WTC11 (cell line): ENCODE measurements at regions not wholly inside any gene's neighbourhood (a gene's known extent, or its start where the extent isn't known, plus 50 kb on each side); places are given as distances from the start of the nearest gene placed in this dataset.

Experiments used
- ATAC-seq: fragments of 200-7000 bp; cut with Tn5 transposase; 2 replicates; pipeline ENCODE4 v1.10.0; 2021; ENCODE audit warnings: mild to moderate bottlenecking, moderate library complexity
- CTCF ChIA-PET: fragments of 300-600 bp; sonication (Branson Sonifier 250); formaldehyde crosslinking; loops from one replicate; lab custom pipeline; 2021; ENCODE audit warnings: antibody characterized with exemption; lab: Charles Lee
- POLR2A ChIA-PET: fragments of 350-600 bp; sonication (Branson Sonifier 250); formaldehyde crosslinking; loops from one replicate; lab custom pipeline; 2021; ENCODE audit warnings: antibody characterized with exemption; lab: Charles Lee
- DNase-seq: peaks from one replicate; pipeline ENCODE4 v3.0.0; 2021; ENCODE audit warnings: low spot score
- H3K27ac Mint-ChIP-seq: 2 replicates; pipeline ENCODE4 v1.8.0; 2021; ENCODE audit warnings: mixed read lengths
- H3K27me3 Mint-ChIP-seq: 2 replicates; pipeline ENCODE4 v1.8.0; 2021; ENCODE audit warnings: low read depth, mild to moderate bottlenecking, moderate library complexity, mixed read lengths
- H3K36me3 Mint-ChIP-seq: 2 replicates; pipeline ENCODE4 v1.8.0; 2021; ENCODE audit warnings: mixed read lengths
- H3K4me1 Mint-ChIP-seq: 2 replicates; pipeline ENCODE4 v1.8.0; 2022; ENCODE audit warnings: mixed read lengths
- H3K4me3 Mint-ChIP-seq: 2 replicates; pipeline ENCODE4 v1.8.0; 2021; ENCODE audit warnings: mild to moderate bottlenecking, moderate library complexity, mixed read lengths
- H3K9me3 Mint-ChIP-seq: 2 replicates; pipeline ENCODE4 v1.8.0; 2021; ENCODE audit warnings: mixed read lengths
- ARID4B ChIP-seq: sonication (generic); formaldehyde crosslinking; IDR thresholded peaks from 2 replicates; pipeline ENCODE4 v1.8.0; 2023; ENCODE audit warnings: missing genetic modification reagents, mild to moderate bottlenecking, borderline replicate concordance
- CREB1 ChIP-seq: sonication (generic); formaldehyde crosslinking; IDR thresholded peaks from 2 replicates; pipeline ENCODE4 v1.8.0; 2023; ENCODE audit warnings: mild to moderate bottlenecking, missing genetic modification reagents
- ELF4 ChIP-seq: sonication (generic); formaldehyde crosslinking; IDR thresholded peaks from 2 replicates; pipeline ENCODE4 v1.8.1; 2022; ENCODE audit warnings: low read depth, mild to moderate bottlenecking, moderate library complexity, missing genetic modification reagents
- ESRRA ChIP-seq: sonication (generic); formaldehyde crosslinking; IDR thresholded peaks from 2 replicates; pipeline ENCODE4 v1.8.1; 2022; ENCODE audit warnings: mild to moderate bottlenecking, missing genetic modification reagents, borderline replicate concordance
- ETV6 ChIP-seq: sonication (generic); formaldehyde crosslinking; IDR thresholded peaks from 2 replicates; pipeline ENCODE4 v1.8.1; 2022; ENCODE audit warnings: mild to moderate bottlenecking, missing genetic modification reagents
- FOXJ3 ChIP-seq: sonication (generic); formaldehyde crosslinking; IDR thresholded peaks from 2 replicates; pipeline ENCODE4 v1.9.0; 2021; ENCODE audit warnings: missing genetic modification reagents, mild to moderate bottlenecking, borderline replicate concordance
- GTF2I ChIP-seq: fragments of 250-450 bp; sonication (Bioruptor Pico); conservative IDR thresholded peaks from 2 replicates; pipeline ENCODE4 v1.4.0; 2021; ENCODE audit warnings: mild to moderate bottlenecking
- HMGA2 ChIP-seq: fragments of 250-450 bp; sonication (Bioruptor Pico); IDR thresholded peaks from 2 replicates; pipeline ENCODE4 v1.4.0; 2021; ENCODE audit warnings: mild to moderate bottlenecking, moderate library complexity
- MAX ChIP-seq: sonication (generic); formaldehyde crosslinking; IDR thresholded peaks from 2 replicates; pipeline ENCODE4 v1.8.0; 2022; ENCODE audit warnings: mild to moderate bottlenecking, missing genetic modification reagents
- MXD4 ChIP-seq: fragments of 250-450 bp; sonication (Bioruptor Pico); IDR thresholded peaks from 2 replicates; pipeline ENCODE4 v1.8.0; 2021; ENCODE audit warnings: mild to moderate bottlenecking, moderate library complexity, borderline replicate concordance
- NFYB ChIP-seq: sonication (generic); formaldehyde crosslinking; conservative IDR thresholded peaks from 2 replicates; pipeline ENCODE4 v1.8.0; 2022; ENCODE audit warnings: low read depth, missing genetic modification reagents
- NR3C1 ChIP-seq: sonication (generic); formaldehyde crosslinking; conservative IDR thresholded peaks from 2 replicates; pipeline ENCODE4 v1.8.1; 2023; ENCODE audit warnings: low read depth, mild to moderate bottlenecking, missing genetic modification reagents
- SMAD4 ChIP-seq: sonication (generic); formaldehyde crosslinking; IDR thresholded peaks from 2 replicates; pipeline ENCODE4 v1.8.0; 2022; ENCODE audit warnings: mild to moderate bottlenecking, missing genetic modification reagents
- ZNF121 ChIP-seq: sonication (generic); formaldehyde crosslinking; IDR thresholded peaks from 2 replicates; pipeline ENCODE4 v1.8.0; 2023; ENCODE audit warnings: missing genetic modification reagents
- ZNF138 ChIP-seq: sonication (generic); formaldehyde crosslinking; conservative IDR thresholded peaks from 2 replicates; pipeline ENCODE4 v1.8.1; 2022; ENCODE audit warnings: mild to moderate bottlenecking, moderate library complexity, missing genetic modification reagents
- ZNF219 ChIP-seq: sonication (generic); formaldehyde crosslinking; IDR thresholded peaks from 2 replicates; pipeline ENCODE4 v1.8.0; 2023; ENCODE audit warnings: missing genetic modification reagents, mild to moderate bottlenecking, borderline replicate concordance
- ZNF317 ChIP-seq: sonication (generic); formaldehyde crosslinking; IDR thresholded peaks from 2 replicates; pipeline ENCODE4 v1.8.1; 2023; ENCODE audit warnings: low read depth, mild to moderate bottlenecking, moderate library complexity, missing genetic modification reagents, borderline replicate concordance
- ZNF416 ChIP-seq: fragments of 250-450 bp; sonication (Bioruptor Pico); IDR thresholded peaks from 2 replicates; pipeline ENCODE4 v1.9.0; 2021; ENCODE audit warnings: mild to moderate bottlenecking, inconsistent platforms
- ZNF512 ChIP-seq: sonication (generic); formaldehyde crosslinking; IDR thresholded peaks from 2 replicates; pipeline ENCODE4 v1.8.1; 2022; ENCODE audit warnings: missing genetic modification reagents, borderline replicate concordance
- ZNF671 ChIP-seq: fragments of 250-450 bp; sonication (Bioruptor Pico); IDR thresholded peaks from 2 replicates; pipeline ENCODE4 v1.8.0; 2021; ENCODE audit warnings: mild to moderate bottlenecking
- TF ChIP-seq, protein P1 (sequence below): sonication (generic); formaldehyde crosslinking; conservative IDR thresholded peaks from 2 replicates; pipeline ENCODE4 v1.8.1; 2022; ENCODE audit warnings: mild to moderate bottlenecking, missing genetic modification reagents
- TF ChIP-seq, protein P2 (sequence below): sonication (generic); formaldehyde crosslinking; IDR thresholded peaks from 2 replicates; pipeline ENCODE4 v1.8.0; 2023; ENCODE audit warnings: missing genetic modification reagents

DNA sequence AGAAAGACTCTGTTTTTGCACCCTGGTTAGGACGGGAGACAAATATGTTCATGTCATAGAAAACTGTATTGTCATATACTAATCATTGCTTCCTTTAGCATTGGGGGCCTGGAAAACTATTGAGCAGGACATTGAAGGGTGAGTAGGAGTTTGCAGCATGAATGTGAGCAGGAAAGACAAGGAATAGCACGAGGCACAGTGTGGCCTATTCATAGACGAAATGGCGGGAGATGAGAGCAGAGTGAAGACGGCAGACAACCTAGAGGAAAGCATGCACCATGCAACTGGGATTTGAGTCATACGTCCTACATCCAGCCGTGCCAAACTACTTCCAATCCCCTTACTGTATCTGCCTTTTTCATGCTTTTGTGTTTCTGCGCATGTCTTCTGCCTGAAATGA lies 508.1 kb downstream of the NTRK3 start:
- H3K27me3 Mint-ChIP-seq, result no peaks in the 10 kb centered on the region
- no peaks in the 10 kb centered on the region for H3K9me3 Mint-ChIP-seq
- ATAC-seq, result no peak
- TF ChIP-seq ZNF121 (CRISPR knock-in tag) (no peak), GTF2I (CRISPR knock-in tag) (no peak), ESRRA (CRISPR knock-in tag) (no peak), ZNF317 (no peak)
- TF ChIP-seq, protein P1, sequence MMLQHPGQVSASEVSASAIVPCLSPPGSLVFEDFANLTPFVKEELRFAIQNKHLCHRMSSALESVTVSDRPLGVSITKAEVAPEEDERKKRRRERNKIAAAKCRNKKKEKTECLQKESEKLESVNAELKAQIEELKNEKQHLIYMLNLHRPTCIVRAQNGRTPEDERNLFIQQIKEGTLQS (CRISPR knock-in tag), result no peak
- DNase-seq, result no peak
- ChIA-PET POLR2A (no interaction called here), CTCF (no interaction called here)
- H3K27ac Mint-ChIP-seq, result no peak overlapping the region
- no peaks in the 10 kb centered on the region for H3K4me1 Mint-ChIP-seq
- H3K36me3 Mint-ChIP-seq, result no peaks in the 10 kb centered on the region
- no peak overlapping the region for H3K4me3 Mint-ChIP-seq

GRCh38 chr15:87747087-87747486 lies 509.5 kb downstream of the NTRK3 start:
- no peaks in the 10 kb centered on the region for H3K36me3 Mint-ChIP-seq
- no peaks in the 10 kb centered on the region for H3K4me1 Mint-ChIP-seq
- H3K4me3 Mint-ChIP-seq, result no peak overlapping the region
- DNase-seq (no peak), ATAC-seq (no peak)
- H3K27me3 Mint-ChIP-seq, result no peaks in the 10 kb centered on the region
- no peaks in the 10 kb centered on the region for H3K9me3 Mint-ChIP-seq
- POLR2A ChIA-PET, result no interaction called here
- H3K27ac Mint-ChIP-seq, result no peak overlapping the region
- TF ChIP-seq, protein P2, sequence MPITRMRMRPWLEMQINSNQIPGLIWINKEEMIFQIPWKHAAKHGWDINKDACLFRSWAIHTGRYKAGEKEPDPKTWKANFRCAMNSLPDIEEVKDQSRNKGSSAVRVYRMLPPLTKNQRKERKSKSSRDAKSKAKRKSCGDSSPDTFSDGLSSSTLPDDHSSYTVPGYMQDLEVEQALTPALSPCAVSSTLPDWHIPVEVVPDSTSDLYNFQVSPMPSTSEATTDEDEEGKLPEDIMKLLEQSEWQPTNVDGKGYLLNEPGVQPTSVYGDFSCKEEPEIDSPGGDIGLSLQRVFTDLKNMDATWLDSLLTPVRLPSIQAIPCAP (CRISPR knock-in tag), result no peak
- TF ChIP-seq MAX (CRISPR knock-in tag), result no peak
- TF ChIP-seq NFYB (CRISPR knock-in tag), result no peak
- no peak for TF ChIP-seq ZNF138 (CRISPR knock-in tag)
- no peak for TF ChIP-seq ZNF416
- no peak for TF ChIP-seq ELF4 (CRISPR knock-in tag)
- TF ChIP-seq ZNF671 (CRISPR knock-in tag), result no peak
- no peak for TF ChIP-seq CREB1 (CRISPR knock-in tag)
- no peak for TF ChIP-seq HMGA2 (CRISPR knock-in tag)
- no peak for TF ChIP-seq ZNF512 (CRISPR knock-in tag)
- no peak for TF ChIP-seq ZNF219 (CRISPR knock-in tag)
- TF ChIP-seq, protein P1 (CRISPR knock-in tag), result no peak
- TF ChIP-seq ETV6 (CRISPR knock-in tag), result no peak
- TF ChIP-seq ARID4B, result no peak
- TF ChIP-seq SMAD4 (CRISPR knock-in tag), result no peak
- no peak for TF ChIP-seq NR3C1 (CRISPR knock-in tag)
- no peak for TF ChIP-seq MXD4
- TF ChIP-seq FOXJ3, result no peak
- CTCF ChIA-PET, result no interaction called here
